ENCODE measurements at regions not wholly inside any gene's neighbourhood (a gene's known extent, or its start where the extent isn't known, plus 50 kb on each side); places are given as distances from the start of the nearest gene placed in this dataset.

- no peak for TF ChIP-seq USF2 (IDR thresholded peaks at IDR 0.05; ENCODE audit: borderline replicate concordance, low read depth, low read length)
- no peak for TF ChIP-seq GABPA (IDR thresholded peaks at IDR 0.05; ENCODE audit: low read depth)
- no peak for TF ChIP-seq RCOR1 (IDR thresholded peaks at IDR 0.05; ENCODE audit: low read length)
- no peak for TF ChIP-seq EP300 (IDR thresholded peaks at IDR 0.05; ENCODE audit: borderline replicate concordance in 1 of 2, low read depth in 1 of 2, low read length in 1 of 2)
- no peak for TF ChIP-seq GATA2 (CRISPR knock-in tag; IDR thresholded peaks at IDR 0.05)
- no peak for TF ChIP-seq ELF1 (IDR thresholded peaks at IDR 0.05)
- TF ChIP-seq PBX3 (IDR thresholded peaks at IDR 0.05) = no peak
These were observed 383.2 kb downstream of the CHSY3 start (continued) for GRCh38 chr5:130287438-130287837.

- H3F3A ChIP-seq (replicated peaks; ENCODE audit: insufficient read depth) = no peaks in the 10 kb centered on the region
- no peak overlapping the region for H3K4me2 ChIP-seq
- no peaks in the 10 kb centered on the region for H3K4me1 ChIP-seq (ENCODE audit: control insufficient read depth in 1 of 2, insufficient read depth in 2 of 2, low read depth in 1 of 2, low read length in 1 of 2)
- no peak overlapping the region for H2AFZ ChIP-seq (ENCODE audit: low read depth)
- H4K20me1 ChIP-seq (ENCODE audit: insufficient read depth) = no peaks in the 10 kb centered on the region
- no peaks in the 10 kb centered on the region for H3K36me3 ChIP-seq (replicated peaks in 1 of 2; ENCODE audit: control insufficient read depth in 1 of 2, insufficient read depth in 2 of 2, low read length in 1 of 2)
- no peaks in the 10 kb centered on the region; the same call in 1 of the 2 replicates for H3K27me3 ChIP-seq (ENCODE audit: insufficient read depth)
- DNase-seq = no peak
- no peak overlapping the region for H3K9ac ChIP-seq
- no peak overlapping the region for H3K27ac ChIP-seq (ENCODE audit: low read depth in 2 of 2, low read length in 1 of 2)
- no peak overlapping the region for H3K4me3 ChIP-seq (ENCODE audit: low read depth in 2 of 2, low read length in 1 of 2)
- ChIA-PET POLR2A (no interaction called here), CTCF (no interaction called here)
- WGBS (ENCODE audit: low lambda C conversion rate) = 15% methylated on average over 2 of the region's 2 CpGs
- H3K9me2 ChIP-seq = no peaks in the 10 kb centered on the region
- no peaks in the 10 kb centered on the region for H3K79me2 ChIP-seq (ENCODE audit: insufficient read depth)
- no peaks in the 10 kb centered on the region for H3K9me3 ChIP-seq
- no peak for TF ChIP-seq TAF1 (IDR thresholded peaks at IDR 0.05; ENCODE audit: borderline replicate concordance, low read depth, low read length)
- TF ChIP-seq REST (IDR thresholded peaks at IDR 0.05; ENCODE audit: low read depth, low read length) = no peak
- TF ChIP-seq RXRA (IDR thresholded peaks at IDR 0.05; ENCODE audit: borderline replicate concordance, low read depth) = no peak
- no peak for TF ChIP-seq ZBTB33 (IDR thresholded peaks at IDR 0.05; ENCODE audit: borderline replicate concordance, low read depth)
- no peak for TF ChIP-seq RCOR1 (IDR thresholded peaks at IDR 0.05; ENCODE audit: low read length)
- TF ChIP-seq GATA2 (CRISPR knock-in tag; IDR thresholded peaks at IDR 0.05) = no peak
- TF ChIP-seq IRF3 (IDR thresholded peaks at IDR 0.05; ENCODE audit: low read depth, low read length) = no peak
- TF ChIP-seq YY1 (IDR thresholded peaks at IDR 0.05; ENCODE audit: low read depth) = no peak
- no peak for TF ChIP-seq ELF1 (IDR thresholded peaks at IDR 0.05)
These were observed 382.7 kb downstream of the CHSY3 start for GRCh38 chr5:130286971-130287370.
